Thyroid gland (tissue), 4 donors: ENCODE measurements at regions not wholly inside any gene's neighbourhood (a gene's known extent, or its start where the extent isn't known, plus 50 kb on each side); places are given as distances from the start of the nearest gene placed in this dataset.

ENCODE experiments used
- POLR2A ChIP-seq, 2 donors: fragments of 450-650 bp; IDR thresholded peaks; one replicate each; pipeline ENCODE4 v1.6.1; 2017; ENCODE audit warnings: antibody characterized with exemption in 2 of 2, mild to moderate bottlenecking in 2 of 2, moderate library complexity in 1 of 2
- TF ChIP-seq, protein P1 (sequence below), 6 experiments: fragments of 200-600 bp in 3 of 6; fragments of 450-650 bp in 3 of 6; sonication (generic) in 3 of 6; IDR thresholded peaks; one replicate each; pipeline ENCODE4 v1.5.1; 2016 to 2019; ENCODE audit warnings: antibody characterized with exemption in 6 of 6, mild to moderate bottlenecking in 2 of 6, inconsistent platforms in 1 of 6, moderate library complexity in 1 of 6

DNA sequence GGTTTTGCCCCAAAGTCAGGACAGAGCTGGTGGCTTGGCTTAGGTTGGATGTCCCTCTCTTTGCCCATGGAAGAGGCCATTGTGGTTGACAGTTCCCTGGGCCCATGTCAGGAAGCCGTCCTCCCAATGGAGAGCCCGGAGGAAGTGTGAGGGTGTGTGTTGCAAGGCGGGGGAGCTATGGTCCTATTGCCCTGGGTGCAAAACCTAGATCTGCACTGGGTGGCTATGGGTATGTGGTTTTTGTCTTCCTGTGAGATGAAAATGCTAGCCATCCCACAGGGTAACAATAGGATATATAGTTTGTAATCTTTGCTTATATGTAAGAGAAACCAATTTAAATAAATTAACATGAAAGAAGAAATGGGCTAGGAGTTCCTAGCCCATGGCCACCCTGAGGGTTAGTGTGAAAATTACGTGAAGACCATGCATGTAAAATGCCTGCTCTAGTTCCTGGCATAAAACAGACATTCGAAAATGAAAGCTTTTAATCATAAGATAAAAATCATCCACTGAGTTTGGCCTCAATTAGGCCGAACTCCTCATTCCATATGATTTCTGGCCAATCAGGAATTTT lies 189.2 kb downstream of the PLPP4 start:
- TF ChIP-seq, protein P1, sequence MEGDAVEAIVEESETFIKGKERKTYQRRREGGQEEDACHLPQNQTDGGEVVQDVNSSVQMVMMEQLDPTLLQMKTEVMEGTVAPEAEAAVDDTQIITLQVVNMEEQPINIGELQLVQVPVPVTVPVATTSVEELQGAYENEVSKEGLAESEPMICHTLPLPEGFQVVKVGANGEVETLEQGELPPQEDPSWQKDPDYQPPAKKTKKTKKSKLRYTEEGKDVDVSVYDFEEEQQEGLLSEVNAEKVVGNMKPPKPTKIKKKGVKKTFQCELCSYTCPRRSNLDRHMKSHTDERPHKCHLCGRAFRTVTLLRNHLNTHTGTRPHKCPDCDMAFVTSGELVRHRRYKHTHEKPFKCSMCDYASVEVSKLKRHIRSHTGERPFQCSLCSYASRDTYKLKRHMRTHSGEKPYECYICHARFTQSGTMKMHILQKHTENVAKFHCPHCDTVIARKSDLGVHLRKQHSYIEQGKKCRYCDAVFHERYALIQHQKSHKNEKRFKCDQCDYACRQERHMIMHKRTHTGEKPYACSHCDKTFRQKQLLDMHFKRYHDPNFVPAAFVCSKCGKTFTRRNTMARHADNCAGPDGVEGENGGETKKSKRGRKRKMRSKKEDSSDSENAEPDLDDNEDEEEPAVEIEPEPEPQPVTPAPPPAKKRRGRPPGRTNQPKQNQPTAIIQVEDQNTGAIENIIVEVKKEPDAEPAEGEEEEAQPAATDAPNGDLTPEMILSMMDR (IDR thresholded peaks at IDR 0.05) = no peak
- TF ChIP-seq POLR2A (IDR thresholded peaks at IDR 0.05) = no peak
